Stimulated activated CD8-positive, alpha-beta memory T cell treated with anti-CD3 and anti-CD28 coated beads, Interleukin-4, amount 100 ng/mL, for 48 hours (primary cell): ENCODE measurements at regions not wholly inside any gene's neighbourhood (a gene's known extent, or its start where the extent isn't known, plus 50 kb on each side); places are given as distances from the start of the nearest gene placed in this dataset.
A peak's percentile ranks its signal among the peaks of the same experiment; 100 is the strongest.
"Not testable (repeated sequence)": the region's sequence is repeated elsewhere in the genome, so short reads cannot be mapped to it uniquely, and the experiment has no call there.

Experiments
- DNase-seq: peaks from one replicate; pipeline ENCODE4 v3.0.0-alpha.2; 2020

DNA sequence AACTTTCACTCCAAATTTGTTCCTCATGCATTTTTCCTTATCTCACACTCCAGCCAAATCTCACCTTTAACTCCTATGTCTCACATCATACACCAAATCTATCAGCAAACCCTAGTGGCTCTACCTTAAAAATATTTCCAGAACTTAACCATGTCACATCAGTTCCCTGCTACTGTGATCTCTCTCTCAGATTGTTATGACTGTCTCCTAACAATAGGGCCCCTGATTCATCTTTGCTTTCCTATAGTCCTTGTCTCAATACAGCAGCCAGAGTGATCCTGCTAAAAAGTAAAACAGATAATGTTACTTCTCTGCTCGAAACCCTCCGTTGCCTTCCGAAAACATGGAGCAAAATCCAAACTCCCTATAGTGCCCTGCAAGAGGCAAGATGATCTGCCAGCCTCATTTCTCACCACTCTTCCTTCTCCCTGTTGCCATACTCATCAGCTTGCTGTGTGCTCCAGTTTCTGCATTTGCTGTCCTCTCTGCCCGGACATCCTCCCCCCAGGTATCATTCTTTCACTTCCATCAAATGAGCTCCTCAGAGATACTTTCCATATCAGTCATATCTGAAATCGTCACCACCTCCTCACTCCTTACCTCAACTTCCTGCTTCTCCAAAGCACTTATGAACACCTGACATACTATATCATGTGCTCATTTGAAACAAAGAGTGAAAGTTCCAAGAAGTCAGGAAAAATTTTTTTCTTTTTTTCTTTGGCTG lies 293.4 kb upstream of the NR3C2 start:
- peak; percentile 24 for DNase-seq

DNA sequence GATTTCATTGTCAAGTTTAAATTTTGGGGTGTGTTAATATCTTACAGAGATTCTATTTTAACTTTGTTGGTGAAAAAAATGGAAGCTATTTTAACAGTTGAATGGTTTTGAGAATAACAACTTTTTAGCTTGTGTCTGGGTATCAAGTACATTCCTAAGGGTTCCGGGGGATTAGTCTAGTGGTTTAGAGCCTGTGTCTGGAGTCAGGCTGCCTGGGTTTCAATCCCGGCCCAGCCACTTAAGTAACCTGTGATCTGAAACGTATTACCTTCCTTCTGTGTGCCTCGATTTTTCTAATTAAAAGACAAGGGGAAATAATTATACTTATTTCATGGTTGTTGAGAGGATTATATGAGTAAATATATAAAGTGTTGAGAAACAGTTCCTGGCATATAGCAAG lies 288.6 kb upstream of the NR3C2 start:
- DNase-seq, result no peak

DNA sequence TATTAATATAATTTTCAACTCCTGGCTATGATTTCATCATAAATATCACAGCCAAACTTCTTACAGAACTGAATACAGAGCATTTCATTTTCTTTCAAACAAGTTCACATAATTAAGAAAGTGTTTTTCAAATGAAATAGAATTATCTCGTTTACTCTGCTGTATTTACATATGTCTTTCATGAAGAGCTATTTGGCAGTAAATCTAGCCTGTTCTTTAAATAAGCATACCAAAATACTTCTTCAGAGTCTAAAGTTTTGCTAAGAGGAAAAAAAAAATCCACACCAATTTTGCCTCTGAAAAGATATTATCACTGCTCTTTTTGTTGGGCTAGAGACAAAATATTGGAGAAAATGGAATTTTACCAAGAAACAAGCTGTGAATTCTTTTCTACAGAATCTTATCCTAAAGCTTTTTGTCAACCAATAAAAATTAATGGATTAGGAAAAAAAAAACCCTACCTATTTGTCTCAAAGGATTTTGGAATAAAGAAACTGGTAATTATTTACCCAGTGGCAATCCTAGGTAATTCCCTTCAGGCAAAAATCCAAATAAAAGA lies 287.9 kb upstream of the NR3C2 start:
- no peak for DNase-seq

DNA sequence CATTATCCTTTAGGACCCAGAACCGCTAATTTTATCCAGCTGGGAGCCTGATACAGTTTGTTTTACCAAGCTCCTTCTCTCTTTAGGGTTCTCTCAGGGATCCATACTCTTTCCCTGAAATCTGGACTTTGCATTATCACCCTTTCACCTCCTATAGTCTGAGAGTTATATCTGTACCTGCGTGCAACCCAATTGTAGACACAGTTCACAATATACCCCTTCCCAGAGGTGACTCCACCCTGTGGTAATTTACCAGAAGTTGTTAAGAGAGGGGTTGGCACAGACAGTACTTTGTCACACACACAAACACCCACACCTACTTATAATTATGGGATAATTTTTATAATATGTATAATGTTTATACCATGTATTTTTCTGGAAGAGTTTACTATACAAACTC lies 275.8 kb upstream of the NR3C2 start:
- no peak for DNase-seq

DNA sequence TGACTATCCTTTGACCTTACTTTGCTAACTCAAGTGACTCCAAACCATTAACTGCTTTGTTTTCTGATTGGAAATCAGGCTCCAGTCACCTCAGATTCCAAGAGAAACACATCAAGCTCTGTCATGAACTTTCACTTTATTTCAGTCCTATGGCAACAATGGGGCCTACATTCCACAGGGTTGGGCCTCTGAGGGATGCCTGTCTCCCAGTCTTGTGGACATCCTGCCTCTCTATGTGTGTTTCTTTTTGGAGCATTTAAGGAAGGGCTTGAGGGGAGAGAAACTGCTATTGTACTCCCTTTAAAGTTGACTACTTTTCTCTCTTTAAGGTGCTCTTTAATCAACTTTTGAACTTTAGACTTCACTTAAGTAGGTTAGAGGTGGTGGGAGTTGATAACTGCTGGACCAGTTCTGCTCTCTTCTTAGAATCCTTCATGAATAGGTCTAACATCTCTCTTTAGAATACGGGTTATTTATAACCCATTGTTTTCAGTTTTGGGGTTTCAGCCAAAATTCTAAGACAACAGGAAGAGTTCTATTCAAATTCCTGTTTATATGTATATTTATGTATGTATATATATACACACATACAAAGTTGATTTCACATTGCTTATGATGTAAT lies 274.3 kb upstream of the NR3C2 start:
- no peak for DNase-seq

DNA sequence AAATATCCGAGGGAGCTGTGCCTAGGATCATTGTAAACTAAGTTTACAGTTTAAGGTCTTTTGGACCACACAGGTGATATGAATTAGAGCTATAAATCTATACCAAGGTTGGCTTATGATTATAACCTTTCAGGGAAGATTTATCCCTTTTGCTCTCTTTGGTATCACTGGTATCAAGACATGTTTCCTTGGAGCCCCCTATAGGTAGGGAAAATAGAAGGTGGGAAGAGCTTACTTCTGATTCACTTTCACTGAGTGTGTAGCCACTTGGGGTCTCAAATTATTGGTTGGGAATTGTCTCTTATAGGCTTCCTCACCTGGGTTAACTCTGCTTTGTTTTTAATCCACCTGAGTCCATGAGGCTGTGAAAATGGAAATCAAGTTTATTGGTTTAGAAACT lies 262.1 kb upstream of the NR3C2 start:
- no peak for DNase-seq

DNA sequence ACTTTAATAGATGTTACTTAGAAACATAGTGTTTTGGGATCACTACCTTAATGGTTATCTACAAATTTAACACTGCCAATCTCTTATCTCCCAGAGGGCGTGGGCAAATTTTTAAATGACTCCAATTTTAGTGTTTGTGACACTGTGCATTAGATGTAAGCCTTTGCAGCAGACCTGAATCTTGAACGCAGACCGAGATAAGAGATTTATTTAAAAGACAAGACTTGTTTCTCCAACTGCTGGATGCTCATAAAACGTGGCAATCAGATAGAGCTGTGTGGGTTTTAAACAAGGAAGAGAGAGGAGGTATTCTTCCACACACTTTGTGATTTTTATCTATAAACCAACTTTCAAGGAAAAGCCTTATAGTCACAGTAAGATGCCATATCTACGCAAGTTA lies 252.5 kb upstream of the NR3C2 start:
- no peak for DNase-seq

DNA sequence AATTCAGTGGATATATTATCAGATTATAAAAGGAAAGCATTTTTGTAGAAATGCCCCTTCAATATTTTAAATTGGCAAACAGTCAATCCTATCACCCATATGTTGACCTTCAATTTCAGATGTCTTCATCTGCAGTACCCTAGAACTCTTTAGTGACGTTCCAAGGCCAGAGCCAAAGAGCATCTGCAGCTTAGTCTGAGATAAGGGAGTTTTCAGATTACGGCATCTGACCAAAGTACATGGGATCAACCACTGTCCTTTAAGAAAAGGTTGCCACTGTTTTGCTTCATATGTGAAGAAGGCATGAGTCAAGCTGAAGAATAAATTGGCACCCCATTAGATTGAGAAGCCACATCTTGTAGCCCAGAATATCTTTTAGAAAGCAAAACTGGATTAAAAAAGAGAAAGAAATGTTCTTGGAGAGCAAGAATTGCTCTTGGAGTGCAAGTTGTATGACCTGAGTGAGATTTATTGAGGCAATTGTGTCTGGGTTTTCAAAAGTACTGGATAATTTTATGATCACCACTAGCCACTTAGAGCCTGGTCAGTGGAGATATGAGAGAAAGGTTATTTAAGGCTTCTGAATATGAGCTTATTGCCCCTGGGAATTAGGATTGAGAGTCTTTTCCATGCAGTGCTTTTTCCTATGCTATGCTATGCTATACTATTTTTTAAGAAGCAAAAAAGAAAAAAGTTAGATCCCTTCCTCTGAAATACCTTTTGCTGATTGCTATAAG lies 251.9 kb upstream of the NR3C2 start:
- no peak for DNase-seq

DNA sequence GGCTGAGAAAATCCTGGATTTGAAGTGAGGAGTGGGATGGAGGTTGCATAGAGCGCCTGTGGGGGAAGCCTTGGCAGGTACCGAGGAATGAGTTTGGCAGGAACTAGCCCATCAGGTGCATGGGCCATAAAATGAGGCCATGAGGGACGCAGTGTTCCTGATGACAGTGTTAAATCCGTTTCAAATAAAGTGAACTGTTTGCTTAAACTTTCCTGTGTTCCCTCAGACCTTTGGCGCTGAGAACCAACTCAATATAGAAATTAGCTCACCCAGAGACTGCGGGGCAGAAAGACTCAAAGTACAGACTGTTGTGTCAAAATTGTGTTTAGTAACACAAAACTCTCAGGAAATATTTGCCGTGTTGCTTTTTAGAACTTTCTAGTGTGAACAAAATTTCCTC lies 250.0 kb upstream of the NR3C2 start:
- DNase-seq, result no peak

DNA sequence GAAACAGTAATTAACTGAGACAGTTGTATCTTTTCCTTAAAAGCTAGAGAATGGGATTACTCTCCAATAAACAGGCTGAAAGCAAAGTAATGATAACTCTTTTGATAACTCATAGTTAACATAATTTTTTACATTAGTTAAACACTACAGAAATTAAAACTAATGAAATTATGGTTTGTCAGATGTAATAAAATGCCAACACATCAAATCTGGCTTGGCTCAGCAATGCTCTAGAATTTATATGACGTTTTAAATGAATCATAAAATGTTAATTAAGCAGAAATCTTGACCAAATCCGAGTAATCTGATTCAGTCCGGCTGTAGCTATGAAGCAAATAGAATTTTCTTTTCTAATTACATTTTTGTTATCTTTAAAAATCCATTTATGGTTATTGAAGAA lies 244.2 kb upstream of the NR3C2 start:
- no peak for DNase-seq

DNA sequence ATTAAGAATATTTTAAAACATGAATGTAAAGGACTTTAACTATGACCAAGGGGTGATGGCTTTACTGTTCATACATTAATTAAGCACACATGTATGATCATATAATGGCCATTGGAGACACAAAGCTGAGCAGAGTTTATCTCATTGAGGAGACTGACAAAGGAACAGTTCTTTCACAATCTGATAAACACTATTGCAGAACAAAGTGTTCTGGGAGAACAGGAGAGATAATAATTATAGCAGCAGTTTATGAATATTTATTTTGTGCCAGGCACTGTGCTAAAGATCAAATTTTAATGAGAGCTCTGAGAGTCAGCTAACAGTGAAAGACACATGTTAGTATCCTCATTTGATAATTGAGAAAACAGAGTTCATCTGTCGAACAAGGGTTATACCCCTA lies 242.4 kb upstream of the NR3C2 start:
- DNase-seq, result no peak

DNA sequence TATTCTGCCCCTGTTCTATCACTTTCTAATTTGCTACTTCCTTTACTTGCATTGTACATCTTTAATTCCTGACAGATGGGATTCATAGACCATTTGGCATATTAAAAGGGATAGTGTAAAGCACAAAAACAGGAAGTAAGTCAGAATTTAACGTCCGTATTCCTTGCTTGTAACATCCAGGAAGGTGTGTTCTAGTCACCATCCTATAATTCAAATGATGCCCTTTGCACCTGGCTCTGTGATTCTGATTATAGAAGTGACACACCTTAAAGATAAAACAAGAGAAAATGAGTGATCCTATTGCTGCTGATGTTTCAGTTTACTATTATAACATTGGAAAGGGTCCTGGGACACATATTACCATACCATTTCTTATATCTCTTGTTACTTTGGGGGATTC lies 238.7 kb upstream of the NR3C2 start:
- DNase-seq, result no peak

DNA sequence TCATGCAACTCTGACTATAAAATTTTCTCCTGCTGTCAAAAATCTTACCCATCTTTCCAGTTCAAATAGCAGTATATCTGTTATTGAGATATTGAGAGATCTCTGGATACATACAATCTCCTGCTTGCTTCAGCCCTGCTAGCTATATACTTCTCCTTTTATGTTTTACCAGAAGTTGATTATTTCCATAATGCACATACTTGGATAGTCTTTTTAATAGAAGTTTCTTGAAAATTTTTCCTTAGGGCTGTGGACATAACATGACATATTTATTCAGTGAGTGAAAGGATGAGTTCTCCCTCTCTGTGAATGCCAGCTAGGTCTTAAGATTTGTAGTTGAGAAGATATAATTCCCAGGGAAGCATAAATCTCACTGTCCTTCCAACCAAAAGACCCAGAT lies 234.1 kb upstream of the NR3C2 start:
- no peak for DNase-seq

DNA sequence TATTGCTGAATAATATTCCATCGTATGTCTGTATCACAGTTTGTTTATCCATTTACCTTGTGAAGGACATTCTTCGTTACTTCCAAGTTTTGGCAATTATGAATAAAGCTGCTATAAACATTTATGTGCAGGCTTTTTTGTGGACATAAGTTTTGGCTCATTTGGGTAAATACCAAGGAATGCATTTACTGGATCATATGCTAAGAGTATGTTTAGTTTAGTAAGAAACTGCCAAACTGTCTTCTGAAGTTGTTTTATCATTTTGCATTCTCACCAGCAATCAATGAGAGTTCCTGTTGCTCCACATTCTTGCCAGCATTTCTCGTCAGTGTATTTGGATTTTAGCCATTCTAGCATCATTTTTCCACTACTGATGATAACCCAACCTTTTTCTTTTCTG lies 232.7 kb upstream of the NR3C2 start:
- no peak for DNase-seq

DNA sequence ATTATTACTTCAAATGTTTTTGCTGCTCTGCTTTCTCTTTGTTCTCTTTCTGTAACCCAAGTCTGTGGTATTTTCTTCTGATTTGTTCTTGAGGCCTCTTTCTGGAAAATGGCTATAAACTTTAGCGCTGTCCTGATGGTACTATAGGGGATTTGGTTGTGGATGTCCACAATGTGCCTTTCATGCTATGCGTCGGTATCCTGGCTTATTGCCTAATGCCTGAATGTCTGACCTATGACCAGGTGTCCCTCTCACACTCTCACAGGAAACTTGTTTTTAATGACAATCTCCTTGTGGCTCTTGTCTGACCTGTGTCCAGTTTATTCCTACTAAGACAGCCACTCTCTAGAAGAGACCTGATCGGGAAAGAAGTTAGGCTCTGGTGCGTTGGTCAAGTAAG lies 222.4 kb upstream of the NR3C2 start:
- DNase-seq, result no peak

DNA sequence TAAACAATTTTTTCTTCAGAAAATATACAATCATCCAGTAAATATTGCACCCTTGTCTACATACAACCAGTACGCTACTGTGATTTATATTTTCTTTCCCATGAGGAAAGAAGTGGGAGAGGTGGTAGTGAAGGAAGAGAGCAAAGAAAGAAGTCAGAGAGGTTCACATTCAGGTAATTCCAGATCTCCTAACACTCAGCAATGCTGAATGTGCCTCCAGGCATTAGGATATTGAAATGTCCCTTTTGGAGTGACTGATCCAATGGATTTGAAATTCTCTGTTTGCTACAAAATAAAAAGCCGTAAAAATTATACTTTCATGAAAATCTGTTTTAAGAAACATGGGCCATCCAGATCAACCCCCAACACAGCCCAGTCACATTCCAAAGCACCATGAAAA lies 211.9 kb upstream of the NR3C2 start:
- DNase-seq, result no peak

DNA sequence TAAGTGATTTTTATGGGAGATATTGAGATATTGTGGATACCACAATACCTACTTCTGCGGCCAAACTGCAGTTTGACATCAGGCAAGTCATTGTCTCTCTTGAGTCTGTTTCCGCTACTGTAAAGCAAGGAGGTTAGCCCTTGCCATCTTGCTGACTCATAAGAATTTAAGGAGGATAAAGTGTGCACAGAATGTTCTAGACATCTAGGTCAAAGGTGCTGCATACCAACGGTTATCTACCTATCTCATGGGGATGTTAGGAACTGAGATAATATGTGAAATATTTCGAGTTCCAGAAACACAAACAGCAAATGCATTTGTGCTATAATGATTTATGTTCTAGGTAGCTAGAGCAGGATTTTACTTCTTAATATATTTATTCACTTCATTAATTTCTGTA lies 211.5 kb upstream of the NR3C2 start:
- DNase-seq, result no peak

DNA sequence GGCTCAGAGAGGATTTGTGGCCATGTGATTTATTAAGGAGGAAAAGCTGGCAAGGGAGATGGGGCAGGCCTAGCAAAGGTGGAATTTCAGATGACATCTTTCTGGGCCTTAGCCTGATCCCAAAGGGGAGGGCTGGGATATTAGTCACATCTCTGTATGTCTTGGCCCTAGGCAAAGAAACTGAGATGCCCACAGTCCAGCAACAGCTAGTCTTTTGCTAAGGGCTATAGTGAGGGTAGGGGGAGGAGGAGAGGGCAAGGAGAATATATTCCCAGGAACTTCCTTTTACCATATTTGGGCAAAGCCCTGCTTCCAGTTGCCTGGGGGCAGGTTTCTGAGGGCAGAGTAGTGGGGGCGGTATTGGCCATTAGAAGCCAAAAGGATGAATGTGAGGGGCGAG lies 209.8 kb upstream of the NR3C2 start:
- no peak for DNase-seq

DNA sequence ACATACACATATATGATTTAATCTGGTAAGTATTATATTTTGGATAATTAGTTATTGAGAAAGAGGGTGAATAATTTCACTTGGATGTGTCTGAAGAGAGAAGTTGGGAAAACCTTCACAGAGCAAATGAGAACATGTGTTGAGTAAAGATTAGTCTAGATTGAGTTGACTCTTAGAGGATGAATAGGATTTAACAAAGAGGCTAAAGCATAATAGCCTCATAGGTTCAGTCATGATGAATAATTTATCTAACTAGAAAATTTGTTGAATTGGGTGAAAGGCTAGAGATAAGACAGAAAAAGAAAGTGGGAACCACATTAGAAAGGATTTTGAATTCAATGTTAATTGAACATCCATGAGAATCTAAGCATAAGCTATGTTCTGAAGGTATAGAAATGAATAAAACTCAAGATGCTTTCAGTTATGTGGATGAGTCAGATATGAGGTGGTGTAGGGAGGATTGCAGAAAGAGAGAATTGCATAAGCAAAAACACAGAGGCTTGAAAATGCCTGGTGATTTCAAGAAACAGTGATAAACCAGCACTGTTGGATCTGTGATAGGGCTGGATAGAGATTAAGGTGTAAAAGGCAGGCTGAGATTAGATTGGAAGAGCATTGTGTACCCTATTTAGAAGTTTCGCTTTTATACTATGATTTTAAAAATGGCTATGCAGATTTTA lies 207.6 kb upstream of the NR3C2 start:
- DNase-seq, result no peak

DNA sequence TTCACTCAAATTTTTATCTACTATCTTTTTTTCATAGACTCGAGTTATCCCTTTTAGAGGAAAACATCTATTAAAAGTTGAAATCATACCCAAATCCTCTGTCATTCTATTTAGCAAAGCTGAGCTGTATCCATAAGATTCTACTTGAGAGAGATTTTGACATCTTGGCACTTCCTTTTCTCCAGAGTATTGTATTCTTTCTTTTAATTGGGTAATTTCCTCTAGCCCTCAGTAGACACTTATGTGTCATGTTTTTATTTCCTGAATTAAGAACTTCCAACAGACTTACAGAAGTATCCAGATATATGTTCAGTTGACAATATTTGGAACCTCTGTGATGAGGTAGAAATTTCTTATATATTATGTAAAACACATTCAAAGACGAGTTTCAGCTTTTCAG lies 201.6 kb upstream of the NR3C2 start:
- DNase-seq, result no peak

DNA sequence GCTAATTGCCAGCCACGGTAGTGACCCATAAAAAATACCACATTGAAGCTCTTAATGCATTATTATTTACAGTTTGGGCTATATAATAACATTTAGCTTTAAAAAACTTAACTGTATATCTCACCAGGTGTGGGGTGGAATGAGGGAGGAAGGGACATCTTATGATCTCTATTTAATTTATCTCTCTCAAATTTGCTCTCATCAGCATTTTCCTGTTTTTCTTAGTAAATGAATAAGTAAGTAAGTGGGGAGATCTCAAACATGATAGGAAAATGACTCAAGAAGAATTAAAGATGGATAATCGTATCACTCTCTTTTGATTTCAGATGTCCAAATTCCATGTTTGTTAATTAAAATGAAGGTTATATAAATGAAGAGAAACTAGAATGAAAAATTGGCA lies 200.7 kb upstream of the NR3C2 start:
- DNase-seq, result no peak

DNA sequence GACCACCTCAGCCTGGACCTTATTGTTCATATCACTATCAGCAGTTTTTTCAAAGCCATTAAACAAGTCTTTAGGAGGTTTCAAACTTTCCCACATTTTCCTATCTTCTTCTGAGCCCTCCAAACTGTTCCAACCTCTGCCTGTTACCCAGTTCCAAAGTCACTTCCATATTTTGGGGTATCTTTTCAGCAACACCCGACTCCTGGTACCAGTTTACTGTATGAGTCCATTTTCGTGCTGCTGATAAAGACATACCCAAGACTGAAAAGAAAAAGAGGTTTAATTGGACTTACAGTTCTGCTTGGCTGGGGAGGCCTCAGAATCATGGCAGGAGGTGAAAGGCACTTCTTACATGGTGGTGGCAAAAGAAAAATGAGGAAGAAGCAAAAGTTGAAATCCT lies 195.9 kb upstream of the NR3C2 start:
- not testable (repeated sequence) for DNase-seq

DNA sequence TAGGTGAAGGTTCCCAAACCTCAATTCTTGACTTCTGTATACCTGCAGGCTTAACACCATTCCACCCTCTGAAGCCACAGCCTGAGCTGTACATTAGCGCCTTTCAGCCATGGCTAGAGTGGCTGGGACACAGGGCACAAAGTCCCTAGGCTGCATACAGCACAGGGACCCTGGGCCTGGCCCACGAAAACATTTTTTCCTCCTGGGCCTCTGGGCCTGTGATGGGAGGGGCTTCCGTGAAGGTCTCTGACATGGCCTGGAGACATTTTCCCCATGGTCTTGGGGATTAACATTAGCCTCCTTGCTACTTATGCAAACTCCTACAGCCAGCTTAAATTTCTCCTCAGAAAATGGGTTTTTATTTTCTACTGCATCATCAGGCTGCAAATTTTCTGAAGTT lies 195.2 kb upstream of the NR3C2 start:
- DNase-seq, result not testable (repeated sequence)

DNA sequence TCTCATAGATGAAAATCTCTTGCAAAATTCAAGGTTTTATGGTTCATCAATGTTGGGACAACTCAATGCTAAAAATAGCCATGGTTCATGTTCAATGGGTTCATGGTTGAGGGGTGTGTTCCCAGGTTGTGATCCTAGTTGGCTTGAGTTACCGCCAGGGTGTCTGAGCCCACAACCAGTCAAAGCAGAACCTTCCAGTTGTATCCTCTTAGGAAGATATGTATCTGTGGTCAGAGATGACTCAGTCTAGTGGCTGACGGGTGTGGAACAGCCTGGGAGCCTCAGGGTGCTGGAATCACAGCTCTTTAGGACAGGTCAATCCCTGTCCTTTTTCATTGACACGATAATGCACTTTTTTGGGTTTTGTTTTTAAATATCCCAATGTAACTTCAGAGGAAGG lies 192.3 kb upstream of the NR3C2 start:
- no peak for DNase-seq
